Sigmoid colon (tissue), 4 donors: ENCODE measurements at regions not wholly inside any gene's neighbourhood (a gene's known extent, or its start where the extent isn't known, plus 50 kb on each side); places are given as distances from the start of the nearest gene placed in this dataset.

Experiments used
- CTCF ChIP-seq, 4 experiments: fragments of 450-650 bp in 3 of 4; fragments of 200-600 bp in 1 of 4; IDR thresholded peaks; one replicate each; pipeline ENCODE4 v1.5.1; 2016 to 2019; ENCODE audit warnings: antibody characterized with exemption in 4 of 4, mild to moderate bottlenecking in 3 of 4, moderate library complexity in 2 of 4
- EP300 ChIP-seq, 4 donors: sonication (generic); formaldehyde crosslinking; IDR thresholded peaks; one replicate each; pipeline ENCODE4 v1.6.1; 2017; ENCODE audit warnings: antibody characterized with exemption in 4 of 4
- POLR2A ChIP-seq, 2 donors: fragments of 450-650 bp; IDR thresholded peaks; one replicate each; pipeline ENCODE4 v1.6.1; 2016; ENCODE audit warnings: antibody characterized with exemption in 2 of 2, mild to moderate bottlenecking in 2 of 2, moderate library complexity in 2 of 2

- TF ChIP-seq CTCF (IDR thresholded peaks at IDR 0.05), result no peak
- no peak for TF ChIP-seq POLR2A (IDR thresholded peaks at IDR 0.05)
- no peak for TF ChIP-seq EP300 (IDR thresholded peaks at IDR 0.05)
Measured at GRCh38 chr12:58513852-58514251, 406.5 kb downstream of the LRIG3 start.
